ENCODE measurements at regions not wholly inside any gene's neighbourhood (a gene's known extent, or its start where the extent isn't known, plus 50 kb on each side); places are given as distances from the start of the nearest gene placed in this dataset.
"Not testable (repeated sequence)": the region's sequence is repeated elsewhere in the genome, so short reads cannot be mapped to it uniquely, and the experiment has no call there.

DNA sequence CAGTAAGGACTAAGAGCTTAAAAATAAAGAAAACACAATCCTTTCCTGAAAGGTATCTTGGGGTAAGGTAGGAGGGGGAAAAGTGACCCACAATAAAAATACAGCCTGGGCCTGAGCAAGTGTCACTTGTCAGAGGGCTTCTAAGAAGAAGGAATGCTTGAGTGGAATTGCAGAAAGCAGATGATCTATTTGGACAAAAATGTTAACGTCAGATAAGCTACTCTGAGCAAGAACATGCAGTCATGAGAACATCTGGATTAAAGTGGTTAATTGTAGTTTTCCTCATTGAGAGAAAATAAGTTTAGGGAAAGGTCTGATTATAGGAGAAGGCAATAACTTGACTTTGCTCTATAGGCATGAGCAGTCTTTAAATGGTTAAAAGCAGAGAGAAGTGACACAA is 581.9 kb downstream of the HTR1B start:
- no peak for DNase-seq (ENCODE audit: extremely low read depth, low read depth)
- TF ChIP-seq, protein P1, sequence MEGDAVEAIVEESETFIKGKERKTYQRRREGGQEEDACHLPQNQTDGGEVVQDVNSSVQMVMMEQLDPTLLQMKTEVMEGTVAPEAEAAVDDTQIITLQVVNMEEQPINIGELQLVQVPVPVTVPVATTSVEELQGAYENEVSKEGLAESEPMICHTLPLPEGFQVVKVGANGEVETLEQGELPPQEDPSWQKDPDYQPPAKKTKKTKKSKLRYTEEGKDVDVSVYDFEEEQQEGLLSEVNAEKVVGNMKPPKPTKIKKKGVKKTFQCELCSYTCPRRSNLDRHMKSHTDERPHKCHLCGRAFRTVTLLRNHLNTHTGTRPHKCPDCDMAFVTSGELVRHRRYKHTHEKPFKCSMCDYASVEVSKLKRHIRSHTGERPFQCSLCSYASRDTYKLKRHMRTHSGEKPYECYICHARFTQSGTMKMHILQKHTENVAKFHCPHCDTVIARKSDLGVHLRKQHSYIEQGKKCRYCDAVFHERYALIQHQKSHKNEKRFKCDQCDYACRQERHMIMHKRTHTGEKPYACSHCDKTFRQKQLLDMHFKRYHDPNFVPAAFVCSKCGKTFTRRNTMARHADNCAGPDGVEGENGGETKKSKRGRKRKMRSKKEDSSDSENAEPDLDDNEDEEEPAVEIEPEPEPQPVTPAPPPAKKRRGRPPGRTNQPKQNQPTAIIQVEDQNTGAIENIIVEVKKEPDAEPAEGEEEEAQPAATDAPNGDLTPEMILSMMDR (IDR thresholded peaks at IDR 0.05; ENCODE audit: low read depth, low read length): no peak

GRCh38 chr6:76876922-76877553 is 586.3 kb downstream of the HTR1B start:
- TF ChIP-seq, protein P1 (IDR thresholded peaks at IDR 0.05; ENCODE audit: low read depth, low read length): no peak; the same call in 1 of the 2 replicates
- no peak for DNase-seq (ENCODE audit: extremely low read depth, low read depth)

GRCh38 chr6:76876430-76876829 is 586.9 kb downstream of the HTR1B start:
- DNase-seq (ENCODE audit: extremely low read depth, low read depth): not testable (repeated sequence)

DNA sequence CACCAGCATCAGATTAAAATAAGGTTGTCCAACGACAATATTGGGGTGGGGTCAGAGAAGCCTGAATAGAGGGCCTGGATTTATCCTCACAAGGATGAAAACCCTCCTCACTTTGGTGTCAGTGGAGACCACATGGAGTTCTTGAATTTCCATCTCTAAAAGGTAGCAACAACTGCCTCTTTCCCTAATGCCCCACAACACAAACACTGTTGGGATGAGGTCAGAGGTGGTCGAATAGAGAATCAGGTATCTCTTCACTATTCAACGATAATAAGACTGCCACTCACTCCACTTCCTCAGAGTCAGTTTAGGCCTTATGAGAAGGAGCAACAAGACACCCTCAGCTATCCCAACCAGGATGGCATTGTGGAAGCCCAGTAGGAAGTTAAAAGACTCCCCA is 596.1 kb downstream of the HTR1B start:
- no peak for DNase-seq (ENCODE audit: extremely low read depth, low read depth)
- TF ChIP-seq, protein P1 (IDR thresholded peaks at IDR 0.05; ENCODE audit: low read depth, low read length): no peak

DNA sequence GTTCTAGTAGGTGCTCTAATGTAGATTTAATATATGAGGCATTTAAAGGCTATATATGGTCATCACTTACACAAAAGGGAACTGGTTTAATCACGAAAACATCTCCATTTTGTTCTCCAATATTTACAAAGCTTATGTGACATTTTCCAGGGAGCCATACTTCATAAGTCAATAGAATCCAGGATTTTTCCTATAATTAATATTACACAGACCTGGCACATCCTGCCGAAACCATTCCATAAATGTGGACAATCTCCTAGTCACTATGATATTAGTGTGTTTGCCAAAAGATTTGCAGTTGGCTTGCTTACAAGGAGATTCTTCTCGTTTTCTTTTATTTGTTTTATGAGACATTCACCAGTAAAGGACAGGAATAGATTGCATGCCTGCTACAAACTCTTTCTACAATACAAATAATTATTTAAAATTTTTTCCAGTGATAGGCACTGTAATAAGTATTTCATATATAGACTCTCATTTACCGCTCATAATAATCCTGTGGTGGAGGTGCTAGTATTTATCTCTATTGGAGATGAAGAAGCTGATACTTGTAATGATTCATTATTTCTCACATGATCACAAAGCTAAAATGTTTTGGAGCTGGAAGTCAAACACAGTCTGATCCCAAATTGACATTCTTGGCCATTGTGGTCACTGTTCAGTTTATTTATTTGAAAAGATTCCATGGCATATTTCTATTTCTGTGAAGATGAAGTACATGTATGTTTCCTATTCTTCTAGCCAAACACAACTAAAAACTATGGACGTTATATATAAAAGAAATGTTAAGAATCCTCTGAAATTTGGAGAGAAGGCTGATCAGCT is 597.0 kb downstream of the HTR1B start:
- TF ChIP-seq, protein P1 (IDR thresholded peaks at IDR 0.05; ENCODE audit: low read depth, low read length): no peak
- no peak for DNase-seq (ENCODE audit: extremely low read depth, low read depth)

GRCh38 chr6:76862936-76863335 is 600.4 kb downstream of the HTR1B start:
- TF ChIP-seq, protein P1 (IDR thresholded peaks at IDR 0.05; ENCODE audit: low read depth, low read length): no peak

DNA sequence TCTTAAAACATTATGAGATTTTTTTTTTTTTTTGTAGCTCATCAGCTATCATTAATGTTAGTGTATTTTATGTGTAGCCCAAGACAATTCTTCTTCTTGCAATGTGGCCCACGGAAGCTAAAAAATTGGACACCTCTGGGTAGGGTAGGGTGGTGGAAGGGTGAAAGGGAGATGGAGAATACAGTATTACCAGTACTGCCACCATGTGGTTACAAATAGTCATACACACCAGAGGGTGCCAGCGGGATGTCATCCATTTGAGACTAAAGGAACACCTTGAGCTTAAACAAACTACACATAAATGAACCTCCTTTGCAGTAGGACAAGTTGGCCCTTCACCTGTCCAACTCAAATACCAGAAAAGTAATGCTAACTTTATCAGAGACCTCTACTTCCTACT is 601.9 kb downstream of the HTR1B start:
- no peak for DNase-seq (ENCODE audit: extremely low read depth, low read depth)
- TF ChIP-seq, protein P1 (IDR thresholded peaks at IDR 0.05; ENCODE audit: low read depth, low read length): no peak; the same call in 1 of the 2 replicates

More at GRCh38 chr6:76862936-76863335, 600.4 kb downstream of the HTR1B start:
- no peak for DNase-seq (ENCODE audit: extremely low read depth, low read depth)

All from AG09319 (cell line).